ENCODE measurements at regions not wholly inside any gene's neighbourhood (a gene's known extent, or its start where the extent isn't known, plus 50 kb on each side); places are given as distances from the start of the nearest gene placed in this dataset.

GRCh38 chr5:142259758-142260157 lies 65.1 kb downstream of the SPRY4 start:
- H3K4me1 Mint-ChIP-seq: no peaks in the 10 kb centered on the region
- TF ChIP-seq CTCF (IDR thresholded peaks at IDR 0.05; ENCODE audit: unreplicated experiment in 3 of 3): no peak
- H3K36me3 Mint-ChIP-seq (ENCODE audit: low read depth): no peaks in the 10 kb centered on the region
- H3K9me3 Mint-ChIP-seq: no peaks in the 10 kb centered on the region
- no peak overlapping the region for H3K4me3 Mint-ChIP-seq
- H3K27me3 Mint-ChIP-seq (ENCODE audit: low read depth): peaks cover 5% of the 10 kb centered on the region
- H3K27ac Mint-ChIP-seq: no peak overlapping the region

- peaks cover 5% of the 10 kb centered on the region for H3K4me1 Mint-ChIP-seq
- H3K4me3 Mint-ChIP-seq: no peak overlapping the region
- peaks cover 5% of the 10 kb centered on the region for H3K27me3 Mint-ChIP-seq (ENCODE audit: low read depth)
- H3K27ac Mint-ChIP-seq: no peak overlapping the region
- H3K9me3 Mint-ChIP-seq: no peaks in the 10 kb centered on the region
- TF ChIP-seq CTCF (IDR thresholded peaks at IDR 0.05; ENCODE audit: unreplicated experiment in 3 of 3): no peak
- no peaks in the 10 kb centered on the region for H3K36me3 Mint-ChIP-seq (ENCODE audit: low read depth)
Observed at GRCh38 chr5:142255831-142256230, 69.0 kb downstream of the SPRY4 start.

GRCh38 chr5:142254431-142254830 lies 70.4 kb downstream of the SPRY4 start:
- Mint-ChIP-seq H3K27me3 (ENCODE audit: low read depth) (peaks cover 5% of the 10 kb centered on the region), H3K27ac (no peak overlapping the region)
- TF ChIP-seq CTCF (IDR thresholded peaks at IDR 0.05; ENCODE audit: unreplicated experiment in 3 of 3): no peak

GRCh38 chr5:142253938-142254337 lies 70.9 kb downstream of the SPRY4 start:
- Mint-ChIP-seq H3K9me3 (no peaks in the 10 kb centered on the region), H3K27ac (no peak overlapping the region), H3K4me3 (no peak overlapping the region), H3K4me1 (peaks cover 10% of the 10 kb centered on the region), H3K27me3 (ENCODE audit: low read depth) (peaks cover 5% of the 10 kb centered on the region), H3K36me3 (ENCODE audit: low read depth) (no peaks in the 10 kb centered on the region)
- no peak for TF ChIP-seq CTCF (IDR thresholded peaks at IDR 0.05; ENCODE audit: unreplicated experiment in 3 of 3)

More at GRCh38 chr5:142254431-142254830, 70.4 kb downstream of the SPRY4 start:
- Mint-ChIP-seq H3K36me3 (ENCODE audit: low read depth) (no peaks in the 10 kb centered on the region), H3K9me3 (no peaks in the 10 kb centered on the region), H3K4me1 (peaks cover 5% of the 10 kb centered on the region), H3K4me3 (no peak overlapping the region)

GRCh38 chr5:142250119-142250518 lies 74.7 kb downstream of the SPRY4 start:
- Mint-ChIP-seq H3K4me1 (peaks cover 26% of the 10 kb centered on the region), H3K36me3 (ENCODE audit: low read depth) (no peaks in the 10 kb centered on the region), H3K9me3 (no peaks in the 10 kb centered on the region), H3K27ac (no peak overlapping the region), H3K4me3 (no peak overlapping the region), H3K27me3 (ENCODE audit: low read depth) (no peaks in the 10 kb centered on the region)
- TF ChIP-seq CTCF (IDR thresholded peaks at IDR 0.05; ENCODE audit: unreplicated experiment in 3 of 3): no peak

GRCh38 chr5:142248853-142249462 lies 75.9 kb downstream of the SPRY4 start:
- H3K9me3 Mint-ChIP-seq: no peaks in the 10 kb centered on the region
- no peak overlapping the region for H3K4me3 Mint-ChIP-seq
- no peaks in the 10 kb centered on the region for H3K36me3 Mint-ChIP-seq (ENCODE audit: low read depth)
- peak overlapping the region in 2 of 3 experiments; percentile 5 to 48 for H3K27ac Mint-ChIP-seq
- TF ChIP-seq CTCF (IDR thresholded peaks at IDR 0.05; ENCODE audit: unreplicated experiment in 3 of 3): no peak
- peaks cover 21% of the 10 kb centered on the region for H3K4me1 Mint-ChIP-seq
- H3K27me3 Mint-ChIP-seq (ENCODE audit: low read depth): no peaks in the 10 kb centered on the region

Measured in nephron (organoid).